Superior temporal gyrus (tissue), 1 donor: ENCODE measurements at regions not wholly inside any gene's neighbourhood (a gene's known extent, or its start where the extent isn't known, plus 50 kb on each side); places are given as distances from the start of the nearest gene placed in this dataset.

Experiments used
- DNase-seq: peaks from one replicate; pipeline ENCODE4 v3.0.0-alpha.2; 2016; ENCODE audit errors: extremely low spot score

- DNase-seq = no peak
These were observed 119.9 kb upstream of the PLEKHG7 start for GRCh38 chr12:92582893-92583292.

- no peak for DNase-seq
These were observed 120.3 kb upstream of the PLEKHG7 start for GRCh38 chr12:92582475-92582874.

- no peak for DNase-seq
These were observed 121.2 kb upstream of the PLEKHG7 start for GRCh38 chr12:92581604-92582003.

- DNase-seq = no peak
These were observed 127.7 kb upstream of the PLEKHG7 start for GRCh38 chr12:92574911-92575570.

GRCh38 chr12:92574051-92574783, 128.6 kb upstream of the PLEKHG7 start:
- no peak for DNase-seq

GRCh38 chr12:92573104-92573503, 129.7 kb upstream of the PLEKHG7 start:
- DNase-seq = no peak

GRCh38 chr12:92571844-92572543, 130.8 kb upstream of the PLEKHG7 start:
- no peak for DNase-seq

GRCh38 chr12:92571169-92571568, 131.6 kb upstream of the PLEKHG7 start:
- no peak for DNase-seq

- peak; percentile 99 for DNase-seq
These were observed 132.6 kb upstream of the PLEKHG7 start for GRCh38 chr12:92570056-92570753.

GRCh38 chr12:92568691-92569090, 134.1 kb upstream of the PLEKHG7 start:
- no peak for DNase-seq

- no peak for DNase-seq
These were observed 136.3 kb upstream of the PLEKHG7 start for GRCh38 chr12:92566448-92567019.

GRCh38 chr12:92563819-92564218, 139.0 kb upstream of the PLEKHG7 start:
- no peak for DNase-seq

GRCh38 chr12:92562063-92562734, 140.6 kb upstream of the PLEKHG7 start:
- DNase-seq = no peak

GRCh38 chr12:92561543-92561899, 141.3 kb upstream of the PLEKHG7 start:
- no peak for DNase-seq

GRCh38 chr12:92560713-92561542, 141.9 kb upstream of the PLEKHG7 start:
- DNase-seq = no peak

GRCh38 chr12:92558806-92559205, 144.0 kb upstream of the PLEKHG7 start:
- DNase-seq = no peak

GRCh38 chr12:92558215-92558773, 144.5 kb upstream of the PLEKHG7 start:
- no peak for DNase-seq

GRCh38 chr12:92557422-92557724, 145.4 kb upstream of the PLEKHG7 start:
- DNase-seq = no peak

- DNase-seq = no peak
These were observed 146.0 kb upstream of the PLEKHG7 start for GRCh38 chr12:92556637-92557421.

GRCh38 chr12:92556141-92556540, 146.6 kb upstream of the PLEKHG7 start:
- DNase-seq = no peak
